Esophagus squamous epithelium (tissue), 5 donors: ENCODE measurements at regions not wholly inside any gene's neighbourhood (a gene's known extent, or its start where the extent isn't known, plus 50 kb on each side); places are given as distances from the start of the nearest gene placed in this dataset.

Experiments used
- DNase-seq: peaks from one replicate; lab custom pipeline; 2025; lab: John Stamatoyannopoulos, UW
- H3K27ac ChIP-seq, 4 donors: fragments of 200-600 bp; sonication (generic); one replicate each; pipeline ENCODE4 v1.5.1; 2016 to 2019; ENCODE audit warnings: mild to moderate bottlenecking in 1 of 4
- H3K27me3 ChIP-seq, 4 donors: fragments of 200-600 bp; sonication (generic); 1 replicate in 3 of 4; 2 replicates in 1 of 4; pipeline versions ENCODE4 v1.5.1 to v1.6.0; 2017 to 2021; ENCODE audit warnings: antibody characterized with exemption in 1 of 4
- H3K36me3 ChIP-seq, 3 donors: fragments of 200-600 bp; sonication (generic); one replicate each; pipeline ENCODE4 v1.5.1; 2016 to 2019
- H3K4me1 ChIP-seq, 3 donors: fragments of 200-600 bp; sonication (generic); one replicate each; pipeline ENCODE4 v1.5.1; 2017 to 2019
- H3K4me3 ChIP-seq, 4 donors: fragments of 200-600 bp; sonication (generic); 1 replicate in 3 of 4; 2 replicates in 1 of 4; pipeline ENCODE4 v1.5.1; 2016 to 2019; ENCODE audit warnings: mild to moderate bottlenecking in 2 of 4, moderate library complexity in 1 of 4
- H3K9me3 ChIP-seq, 3 donors: fragments of 200-600 bp; sonication (generic); one replicate each; pipeline ENCODE4 v1.5.1; 2016 to 2019
- POLR2A ChIP-seq, 4 donors: fragments of 450-650 bp; IDR thresholded peaks; one replicate each; pipeline ENCODE4 v1.6.1; 2017; ENCODE audit warnings: antibody characterized with exemption in 4 of 4, mild to moderate bottlenecking in 4 of 4, moderate library complexity in 3 of 4
- WGBS, 2 donors: methylation state at CpG; one replicate each; pipeline ENCODE4 v1.1.5; 2018; 5-methylcytosine and 5-hydroxymethylcytosine counted together
- intact Hi-C: fragments of 100-400 bp; cut with DNase I; formaldehyde crosslinking; loops from one replicate; pipeline ENCODE4 v1.15.0; 2022
- TF ChIP-seq, protein P1 (sequence below), 6 experiments: fragments of 450-650 bp in 4 of 6; fragments of 200-600 bp in 2 of 6; sonication (generic) in 2 of 6; IDR thresholded peaks; one replicate each; pipeline ENCODE4 v1.5.1; 2016 to 2019; ENCODE audit warnings: antibody characterized with exemption in 6 of 6, mild to moderate bottlenecking in 4 of 6, moderate library complexity in 4 of 6
- donor health status: DM: yes; HTN: yes; CAD: no.

GRCh38 chr10:109678857-109679256, 244.5 kb downstream of the XPNPEP1 start:
- Histone ChIP-seq H3K4me1 (no peaks in the 10 kb centered on the region), H3K27me3 (no peaks in the 10 kb centered on the region), H3K27ac (no peak overlapping the region), H3K4me3 (no peak overlapping the region), H3K36me3 (no peaks in the 10 kb centered on the region), H3K9me3 (no peaks in the 10 kb centered on the region)
- TF ChIP-seq POLR2A (IDR thresholded peaks at IDR 0.05), result no peak
- TF ChIP-seq, protein P1, sequence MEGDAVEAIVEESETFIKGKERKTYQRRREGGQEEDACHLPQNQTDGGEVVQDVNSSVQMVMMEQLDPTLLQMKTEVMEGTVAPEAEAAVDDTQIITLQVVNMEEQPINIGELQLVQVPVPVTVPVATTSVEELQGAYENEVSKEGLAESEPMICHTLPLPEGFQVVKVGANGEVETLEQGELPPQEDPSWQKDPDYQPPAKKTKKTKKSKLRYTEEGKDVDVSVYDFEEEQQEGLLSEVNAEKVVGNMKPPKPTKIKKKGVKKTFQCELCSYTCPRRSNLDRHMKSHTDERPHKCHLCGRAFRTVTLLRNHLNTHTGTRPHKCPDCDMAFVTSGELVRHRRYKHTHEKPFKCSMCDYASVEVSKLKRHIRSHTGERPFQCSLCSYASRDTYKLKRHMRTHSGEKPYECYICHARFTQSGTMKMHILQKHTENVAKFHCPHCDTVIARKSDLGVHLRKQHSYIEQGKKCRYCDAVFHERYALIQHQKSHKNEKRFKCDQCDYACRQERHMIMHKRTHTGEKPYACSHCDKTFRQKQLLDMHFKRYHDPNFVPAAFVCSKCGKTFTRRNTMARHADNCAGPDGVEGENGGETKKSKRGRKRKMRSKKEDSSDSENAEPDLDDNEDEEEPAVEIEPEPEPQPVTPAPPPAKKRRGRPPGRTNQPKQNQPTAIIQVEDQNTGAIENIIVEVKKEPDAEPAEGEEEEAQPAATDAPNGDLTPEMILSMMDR (IDR thresholded peaks at IDR 0.05), result no peak
- intact Hi-C loops, result no loop called here
- WGBS, 2 donors, result 63 to 67% methylated on average over 1 of the region's 1 CpG
- DNase-seq, result no peak

GRCh38 chr10:109676703-109677102, 246.6 kb downstream of the XPNPEP1 start:
- TF ChIP-seq, protein P1 (IDR thresholded peaks at IDR 0.05), result no peak
- no peak for TF ChIP-seq POLR2A (IDR thresholded peaks at IDR 0.05)
- Histone ChIP-seq H3K4me1 (no peaks in the 10 kb centered on the region), H3K27ac (no peak overlapping the region), H3K9me3 (no peaks in the 10 kb centered on the region), H3K4me3 (no peak overlapping the region), H3K36me3 (no peaks in the 10 kb centered on the region), H3K27me3 (no peaks in the 10 kb centered on the region)
- intact Hi-C loops, result no loop called here
- DNase-seq, result no peak

DNA sequence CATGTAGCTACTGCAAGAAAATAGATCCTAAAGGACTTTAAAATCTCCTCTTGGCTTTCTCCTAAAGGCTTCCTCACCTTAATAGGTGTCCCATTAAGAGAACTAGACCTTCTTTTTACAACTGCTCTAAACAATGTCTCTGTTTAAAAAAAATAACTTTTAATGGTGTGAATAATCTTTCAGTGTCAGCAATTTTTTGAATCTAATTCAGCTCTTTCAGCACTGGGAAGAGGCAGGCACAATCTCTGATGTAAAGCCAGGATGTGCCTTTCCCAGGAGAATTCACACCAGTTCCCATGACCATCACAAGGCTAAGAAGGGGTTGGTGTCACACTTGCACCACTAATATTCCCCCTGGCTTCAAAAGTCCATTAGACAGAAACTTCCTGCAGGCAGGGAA, 254.6 kb downstream of the XPNPEP1 start:
- TF ChIP-seq, protein P1 (IDR thresholded peaks at IDR 0.05), result no peak
- TF ChIP-seq POLR2A (IDR thresholded peaks at IDR 0.05), result no peak
- DNase-seq, result no peak
- Histone ChIP-seq H3K27ac (no peak overlapping the region), H3K4me1 (no peaks in the 10 kb centered on the region), H3K27me3 (no peaks in the 10 kb centered on the region), H3K9me3 (peaks cover 0 to 5% (median 0%) of the 10 kb centered on the region in 3 donors), H3K36me3 (no peaks in the 10 kb centered on the region), H3K4me3 (no peak overlapping the region)
- intact Hi-C loops, result no loop called here

DNA sequence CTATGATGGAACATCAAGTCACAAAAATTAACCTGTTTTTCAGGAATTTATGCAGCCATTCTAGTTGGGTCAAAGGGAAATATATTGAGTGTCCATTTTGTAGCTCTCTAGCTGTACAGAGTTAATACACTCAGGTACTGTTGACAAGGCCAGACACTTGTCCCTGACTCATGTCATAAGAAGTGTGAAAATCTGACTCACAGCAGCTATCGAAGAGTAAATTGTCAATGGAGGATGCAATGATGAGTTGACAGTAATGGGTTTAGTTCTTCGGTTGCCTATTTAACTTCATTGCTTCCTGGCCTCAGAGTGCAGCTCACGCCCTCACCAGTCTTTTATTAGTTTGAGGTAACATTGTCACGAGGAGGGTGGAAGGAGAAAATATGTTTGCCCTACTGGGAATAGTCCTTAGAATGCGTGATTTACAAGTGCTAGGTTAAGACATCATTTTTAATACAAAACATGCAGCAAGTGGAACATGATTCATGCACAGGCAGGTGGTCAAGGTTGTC, 255.1 kb downstream of the XPNPEP1 start:
- Histone ChIP-seq H3K36me3 (no peaks in the 10 kb centered on the region), H3K27me3 (no peaks in the 10 kb centered on the region), H3K27ac (no peak overlapping the region), H3K9me3 (peaks cover 0 to 9% (median 0%) of the 10 kb centered on the region in 3 donors), H3K4me3 (no peak overlapping the region), H3K4me1 (no peaks in the 10 kb centered on the region)
- whole genome bisulfite sequencing, 2 donors, result 54% methylated on average over 5 of the region's 5 CpGs
- intact Hi-C loops, result no loop called here
- DNase-seq, result no peak
- TF ChIP-seq, protein P1 (IDR thresholded peaks at IDR 0.05), result no peak
- no peak for TF ChIP-seq POLR2A (IDR thresholded peaks at IDR 0.05)

DNA sequence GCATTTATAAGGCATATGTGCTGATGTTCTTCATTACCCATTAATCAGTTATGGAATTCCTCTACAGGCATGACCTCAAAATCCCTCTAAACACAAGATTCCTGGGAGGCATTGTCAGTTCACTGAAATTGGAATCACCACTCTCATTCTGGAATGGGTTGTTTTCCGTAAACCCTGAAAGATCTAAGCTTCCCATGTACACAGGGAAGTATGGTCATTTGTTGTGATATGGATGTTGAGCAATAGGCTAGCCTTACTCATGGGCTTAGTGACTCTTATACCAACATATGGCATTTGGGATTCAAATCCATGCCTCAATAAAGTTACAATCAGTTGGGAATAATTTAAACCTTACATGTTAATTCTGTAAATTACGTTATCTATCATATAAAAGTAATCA, 258.0 kb downstream of the XPNPEP1 start:
- intact Hi-C loops, result no loop called here
- 73 to 92% methylated on average over 2 of the region's 2 CpGs for whole genome bisulfite sequencing, 2 donors

More for the DNA sequence above, 258.0 kb downstream of the XPNPEP1 start:
- DNase-seq, result no peak
- Histone ChIP-seq H3K4me1 (no peaks in the 10 kb centered on the region), H3K36me3 (no peaks in the 10 kb centered on the region), H3K27me3 (no peaks in the 10 kb centered on the region), H3K27ac (no peak overlapping the region), H3K4me3 (no peak overlapping the region), H3K9me3 (peaks cover 0 to 19% (median 0%) of the 10 kb centered on the region in 3 donors)
- TF ChIP-seq POLR2A (IDR thresholded peaks at IDR 0.05), result no peak
- TF ChIP-seq, protein P1 (IDR thresholded peaks at IDR 0.05), result no peak
